MM.1S (cell line): ENCODE measurements at regions not wholly inside any gene's neighbourhood (a gene's known extent, or its start where the extent isn't known, plus 50 kb on each side); places are given as distances from the start of the nearest gene placed in this dataset.

Experiments
- DNase-seq: peaks from one replicate; pipeline ENCODE4 v3.0.0-alpha.2; 2015
- H2AFZ ChIP-seq: fragments of 300-600 bp; sonication (generic); 2 replicates; pipeline ENCODE4 v1.6.0; 2016; ENCODE audit warnings: antibody characterized with exemption, low read length
- H3F3A ChIP-seq: fragments of 300-600 bp; sonication (generic); 2 replicates; pipeline ENCODE4 v1.6.1; 2016; ENCODE audit warnings: mild to moderate bottlenecking, antibody characterized with exemption, low read length, moderate library complexity, mixed read lengths; ENCODE audit not compliant: insufficient read depth
- H3K27ac ChIP-seq: fragments of 300-600 bp; sonication (generic); 2 replicates; pipeline ENCODE4 v1.5.1; 2016; ENCODE audit warnings: mild to moderate bottlenecking, low read length
- H3K27me3 ChIP-seq: fragments of 300-600 bp; sonication (generic); replicated peaks from 2 replicates; pipeline ENCODE4 v1.6.0; 2016; ENCODE audit warnings: low read length; ENCODE audit not compliant: insufficient read depth
- H3K36me3 ChIP-seq: fragments of 300-600 bp; sonication (generic); replicated peaks from 2 replicates; pipeline ENCODE4 v1.6.1; 2016; ENCODE audit warnings: mild to moderate bottlenecking, low read length, mixed read lengths; ENCODE audit not compliant: insufficient read depth
- H3K4me1 ChIP-seq: fragments of 300-600 bp; sonication (generic); 2 replicates; pipeline ENCODE4 v1.6.1; 2016; ENCODE audit warnings: low read length, mixed read lengths
- H3K4me2 ChIP-seq: fragments of 300-600 bp; sonication (generic); 2 replicates; pipeline ENCODE4 v1.6.0; 2016; ENCODE audit warnings: low read depth, low read length
- H3K4me3 ChIP-seq: fragments of 300-600 bp; sonication (generic); 2 replicates; pipeline ENCODE4 v1.5.1; 2016; ENCODE audit warnings: low read length, mixed read lengths
- H3K79me2 ChIP-seq: fragments of 300-600 bp; sonication (generic); 2 replicates; pipeline ENCODE4 v1.6.1; 2016; ENCODE audit warnings: mixed run types, low read length, mixed read lengths
- H3K9ac ChIP-seq: fragments of 300-600 bp; sonication (generic); 2 replicates; pipeline ENCODE4 v1.6.1; 2016; ENCODE audit warnings: low read length, mixed read lengths
- H3K9me2 ChIP-seq: fragments of 300-600 bp; sonication (generic); replicated peaks from 2 replicates; pipeline ENCODE4 v1.6.1; 2016; ENCODE audit warnings: mild to moderate bottlenecking, low read length, mixed read lengths; ENCODE audit not compliant: insufficient read depth
- H3K9me3 ChIP-seq: fragments of 300-600 bp; sonication (generic); replicated peaks from 2 replicates; pipeline ENCODE4 v1.6.1; 2016; ENCODE audit warnings: mild to moderate bottlenecking, low read length, mixed read lengths; ENCODE audit not compliant: insufficient read depth
- H4K20me1 ChIP-seq: fragments of 300-600 bp; sonication (generic); 2 replicates; pipeline ENCODE4 v1.6.1; 2016; ENCODE audit warnings: mild to moderate bottlenecking, low read length, moderate library complexity, mixed read lengths; ENCODE audit not compliant: insufficient read depth
- CTCF ChIP-seq: fragments of 300-600 bp; sonication (generic); IDR thresholded peaks from 2 replicates; pipeline ENCODE4 v1.5.1; 2016; ENCODE audit warnings: antibody characterized with exemption, low read length, mixed read lengths
- EZH2 ChIP-seq: fragments of 300-600 bp; sonication (generic); optimal IDR thresholded peaks from 2 replicates; pipeline ENCODE3; 2017; ENCODE audit warnings: low read depth, mild to moderate bottlenecking, antibody characterized with exemption, low read length, mixed read lengths
- EZH2phosphoT487 ChIP-seq: fragments of 300-600 bp; sonication (generic); IDR thresholded peaks from 2 replicates; pipeline ENCODE4 v1.6.1; 2018; ENCODE audit warnings: antibody characterized with exemption, low read length

DNA sequence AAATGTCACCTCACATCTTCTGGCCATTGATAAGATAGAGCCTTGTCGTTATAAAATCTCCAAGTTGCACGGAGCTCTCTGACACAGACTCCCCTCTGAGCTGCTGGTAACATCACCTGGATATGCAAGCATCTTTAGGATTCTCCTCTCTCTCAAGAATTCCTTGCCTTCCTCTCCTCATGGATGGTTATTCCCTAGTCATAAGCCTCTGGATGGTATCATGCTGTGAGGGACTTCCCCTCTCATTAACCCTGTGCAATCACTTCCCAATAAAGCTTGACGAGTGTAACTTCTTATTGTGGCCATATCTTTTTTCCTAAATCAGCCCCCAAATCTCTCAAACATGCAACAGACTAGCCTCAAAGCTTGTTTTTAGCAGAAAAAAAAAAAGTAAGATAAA is 1057.0 kb upstream of the SLIT2 start:
- Histone ChIP-seq H3K4me1 (0 out of 2 replicates have a peak, but pooled peaks cover 3% of the 10 kb centered on the region), H4K20me1 (no peaks in the 10 kb centered on the region), H2AFZ (no peak overlapping the region), H3K36me3 (no peaks in the 10 kb centered on the region), H3K9me2 (no peaks in the 10 kb centered on the region), H3K4me2 (no peak overlapping the region), H3K27ac (no peak overlapping the region), H3K79me2 (no peaks in the 10 kb centered on the region), H3K27me3 (no peaks in the 10 kb centered on the region), H3K9ac (no peak overlapping the region), H3K9me3 (no peaks in the 10 kb centered on the region), H3F3A (no peaks in the 10 kb centered on the region), H3K4me3 (no peak overlapping the region)
- no peak for TF ChIP-seq CTCF
- no peak for TF ChIP-seq EZH2phosphoT487
- DNase-seq = no peak

DNA sequence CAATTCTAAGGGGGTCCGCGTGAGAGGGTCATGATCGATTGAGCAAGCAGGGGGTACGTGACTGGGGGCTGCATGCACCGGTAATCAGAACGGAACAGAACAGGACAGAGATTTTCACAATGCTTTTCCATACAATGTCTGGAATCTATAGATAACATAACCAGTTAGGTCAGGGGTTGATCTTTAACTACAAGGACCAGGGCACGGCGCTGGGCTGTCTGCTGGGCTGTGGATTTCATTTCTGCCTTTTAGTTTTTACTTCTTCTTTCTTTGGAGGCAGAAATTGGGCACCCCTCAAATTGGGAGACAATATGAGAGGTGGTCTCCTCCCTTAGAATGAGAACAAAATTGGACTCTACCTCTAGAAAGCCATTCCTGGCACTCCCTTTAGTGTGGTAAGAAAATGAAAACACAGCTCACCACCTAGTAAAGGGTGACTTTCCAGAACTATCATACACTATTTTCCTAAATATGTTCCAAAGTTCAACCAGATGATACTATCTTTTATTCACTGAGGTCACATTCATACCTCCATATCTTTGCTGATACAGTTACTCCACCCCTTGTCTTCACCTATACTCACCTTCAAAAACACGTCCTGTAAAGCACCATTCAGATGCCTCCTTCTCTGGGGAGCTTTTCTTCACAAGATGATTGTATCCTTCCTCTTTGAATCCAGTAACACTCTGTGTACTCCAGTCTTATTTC is 1058.3 kb upstream of the SLIT2 start:
- 0 out of 2 replicates have a peak, but pooled peaks cover 3% of the 10 kb centered on the region for H3K4me1 ChIP-seq
- H3K4me3 ChIP-seq = no peak overlapping the region
- H3K4me2 ChIP-seq = no peak overlapping the region
- H3K27ac ChIP-seq = no peak overlapping the region
- H2AFZ ChIP-seq = no peak overlapping the region
- no peaks in the 10 kb centered on the region for H3F3A ChIP-seq
- H4K20me1 ChIP-seq = no peaks in the 10 kb centered on the region
- H3K9me2 ChIP-seq = no peaks in the 10 kb centered on the region
- no peak for DNase-seq
- H3K9me3 ChIP-seq = no peaks in the 10 kb centered on the region
- no peak for TF ChIP-seq EZH2
- TF ChIP-seq EZH2phosphoT487 = no peak
- no peak for TF ChIP-seq CTCF
- no peaks in the 10 kb centered on the region for H3K79me2 ChIP-seq
- no peaks in the 10 kb centered on the region for H3K27me3 ChIP-seq
- H3K9ac ChIP-seq = no peak overlapping the region
- H3K36me3 ChIP-seq = no peaks in the 10 kb centered on the region

DNA sequence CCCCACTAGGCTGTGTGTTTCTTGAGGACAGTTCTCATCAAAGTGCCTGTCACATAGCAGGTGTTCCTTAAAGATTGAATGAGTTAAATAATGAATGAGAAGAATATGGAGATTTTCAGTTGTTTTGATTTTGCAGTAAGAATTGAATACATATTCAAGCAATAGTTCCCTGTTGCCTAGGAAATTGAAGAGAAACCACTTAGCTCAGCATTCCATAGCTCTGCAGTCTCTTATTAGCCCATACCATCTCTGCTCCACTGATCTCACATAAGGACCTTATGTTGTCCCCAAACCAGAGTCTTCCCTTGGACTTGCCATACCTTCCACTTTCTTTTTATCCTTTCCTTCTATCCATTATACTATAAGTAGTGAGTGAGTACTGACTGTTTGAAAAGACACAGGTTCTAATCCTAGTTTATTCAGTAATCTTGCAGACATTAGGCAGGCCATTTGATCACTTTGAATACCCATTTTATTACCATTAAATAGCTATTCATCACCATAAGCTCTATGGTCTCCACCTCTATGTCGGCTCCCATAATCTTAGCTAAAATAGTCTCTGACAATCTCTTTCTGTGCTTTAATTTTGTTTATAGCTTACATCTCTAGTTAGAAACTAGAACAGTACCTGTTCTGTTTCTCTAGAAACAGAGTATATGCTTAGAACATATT is 1059.6 kb upstream of the SLIT2 start:
- no peaks in the 10 kb centered on the region for H3K27me3 ChIP-seq
- no peaks in the 10 kb centered on the region for H3K36me3 ChIP-seq
- TF ChIP-seq EZH2phosphoT487 (no peak), EZH2 (no peak), CTCF (no peak)
- H3K27ac ChIP-seq = no peak overlapping the region
- H3K4me2 ChIP-seq = no peak overlapping the region
- no peak overlapping the region for H3K9ac ChIP-seq
- H3K4me3 ChIP-seq = no peak overlapping the region
- DNase-seq = no peak
- H3K9me2 ChIP-seq = no peaks in the 10 kb centered on the region
- no peak overlapping the region for H2AFZ ChIP-seq
- no peaks in the 10 kb centered on the region for H3F3A ChIP-seq
- 0 out of 2 replicates have a peak, but pooled peaks cover 3% of the 10 kb centered on the region for H3K4me1 ChIP-seq
- no peaks in the 10 kb centered on the region for H4K20me1 ChIP-seq
- no peaks in the 10 kb centered on the region for H3K9me3 ChIP-seq
- no peaks in the 10 kb centered on the region for H3K79me2 ChIP-seq
